NCI-H2227 (cell line): ENCODE measurements at regions not wholly inside any gene's neighbourhood (a gene's known extent, or its start where the extent isn't known, plus 50 kb on each side); places are given as distances from the start of the nearest gene placed in this dataset.

Experiments used
- DNase-seq: peaks from one replicate; lab custom pipeline; 2025; ENCODE audit not compliant: unreplicated experiment; lab: John Stamatoyannopoulos, UW

- no peak for DNase-seq
Measured at GRCh38 chr14:29265852-29266251, 499.3 kb downstream of the FOXG1 start.

- DNase-seq, result no peak
Measured at GRCh38 chr14:29271669-29272068, 505.1 kb downstream of the FOXG1 start.

- DNase-seq, result no peak
Measured at GRCh38 chr14:29273513-29273912, 506.9 kb downstream of the FOXG1 start.

DNA sequence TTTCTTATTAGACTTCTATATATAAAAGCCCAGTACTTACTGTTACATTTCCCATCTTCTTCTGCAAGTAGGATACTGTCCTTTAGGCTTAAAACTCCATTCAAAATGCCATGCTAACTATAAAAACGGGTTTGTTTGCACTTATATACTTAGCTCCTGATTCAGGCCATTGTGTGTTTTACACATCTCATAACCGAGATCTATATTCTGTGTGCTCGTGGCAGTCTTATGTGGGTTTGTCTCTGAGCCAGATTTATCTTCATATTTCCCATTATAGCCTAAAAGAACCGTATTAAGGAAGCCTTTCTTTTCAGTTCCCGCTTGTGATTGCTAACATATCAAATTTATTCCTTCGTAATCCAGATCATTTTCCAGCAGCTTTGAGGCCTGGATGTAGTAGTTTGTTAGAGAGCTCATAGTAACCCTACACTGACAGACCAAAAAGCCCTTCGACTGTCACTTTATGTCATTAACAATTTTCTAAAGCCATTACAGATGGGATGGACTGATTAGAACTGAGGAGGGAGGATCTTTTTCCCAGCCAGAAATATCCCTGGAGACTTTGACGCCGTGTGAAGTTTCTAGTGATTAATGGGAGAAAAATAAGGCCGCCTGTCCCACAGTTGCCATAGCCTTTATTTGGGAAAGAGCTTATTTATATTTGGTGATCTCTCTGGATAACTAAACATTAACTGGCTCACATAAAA lies 508.5 kb downstream of the FOXG1 start:
- DNase-seq, result no peak

DNA sequence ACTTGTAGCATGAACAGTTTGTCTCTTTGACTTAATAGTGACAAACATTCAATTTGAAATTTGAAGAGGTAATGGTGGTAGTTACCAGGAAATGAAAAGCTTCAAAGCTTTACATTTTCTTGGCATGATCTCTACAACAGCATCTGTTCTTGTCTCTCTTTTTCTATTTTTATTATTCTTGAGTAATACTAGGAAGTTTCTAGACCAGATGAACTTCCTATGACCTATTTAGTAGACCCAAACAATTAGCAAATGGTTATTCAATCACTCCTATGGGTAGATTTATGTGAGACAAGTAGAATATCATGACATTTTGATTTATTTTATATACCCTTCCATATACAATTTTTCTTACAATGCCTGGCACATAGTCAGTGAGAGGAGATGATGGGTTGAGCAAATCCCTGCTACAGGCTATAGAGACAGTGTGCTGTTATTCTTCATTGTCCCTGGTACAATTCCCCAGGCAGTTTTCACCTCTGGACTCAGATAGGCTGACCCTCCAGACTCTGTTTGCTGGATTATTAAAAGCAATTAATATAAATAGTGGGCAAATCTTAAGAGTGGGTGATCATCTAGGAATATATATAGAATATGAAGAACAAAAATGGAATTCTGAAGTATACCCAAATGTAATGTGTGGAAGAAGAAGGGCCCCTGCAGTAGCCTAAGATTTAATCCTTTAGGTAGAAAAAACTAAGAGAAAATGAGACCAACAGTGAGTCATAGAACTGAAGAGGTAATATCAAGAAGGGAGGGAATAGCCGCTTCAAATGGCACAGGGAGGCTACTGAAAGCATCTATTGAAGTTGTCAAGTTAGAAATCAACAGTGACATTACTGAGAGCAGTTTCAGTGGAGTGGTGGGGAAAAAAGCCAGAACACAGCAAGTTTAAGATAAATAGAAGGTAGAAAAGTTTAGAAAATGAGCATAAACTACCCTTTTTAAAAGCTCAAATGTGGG lies 512.0 kb downstream of the FOXG1 start:
- no peak for DNase-seq

- no peak for DNase-seq
Measured at GRCh38 chr14:29282169-29282568, 515.6 kb downstream of the FOXG1 start.

- DNase-seq, result no peak
Measured at GRCh38 chr14:29290441-29290840, 523.9 kb downstream of the FOXG1 start.

DNA sequence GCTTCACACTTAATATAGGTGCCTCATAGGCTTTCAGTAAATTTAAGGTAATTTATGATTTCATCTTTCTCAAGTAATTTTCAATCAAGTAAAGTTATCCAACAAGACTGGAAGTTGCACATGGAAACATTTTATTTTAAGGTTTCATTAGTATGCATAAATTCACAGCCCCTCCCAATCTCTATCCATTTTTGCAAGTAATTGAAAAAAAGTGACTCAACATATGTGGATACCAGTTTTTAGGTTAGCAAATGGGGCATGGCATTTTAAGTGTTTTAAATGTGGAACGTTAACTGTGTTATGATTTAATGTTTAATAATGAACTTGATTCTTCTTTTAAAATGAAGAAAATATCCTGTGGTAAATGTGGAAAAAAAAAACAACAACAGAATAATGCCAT lies 532.8 kb downstream of the FOXG1 start:
- no peak for DNase-seq

DNA sequence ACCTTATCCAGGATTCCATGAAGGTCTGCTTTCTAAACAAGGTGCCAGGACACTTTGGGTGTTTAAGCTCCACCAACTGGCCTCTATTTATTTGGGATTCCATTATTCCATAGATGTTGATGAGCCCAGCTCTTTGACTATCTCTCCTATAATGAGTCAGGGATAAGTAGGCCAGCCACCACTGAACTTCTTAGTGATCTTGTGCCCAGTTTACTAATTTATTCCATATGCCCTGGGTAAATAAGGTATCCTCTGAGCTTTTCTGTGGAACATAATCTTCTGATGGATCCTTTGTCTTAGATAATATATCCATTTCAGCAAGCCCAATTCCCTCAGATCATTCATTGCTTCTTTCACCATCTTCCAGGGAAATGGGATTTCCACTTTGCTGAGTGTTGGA lies 535.0 kb downstream of the FOXG1 start:
- DNase-seq, result no peak

- no peak for DNase-seq
Measured at GRCh38 chr14:29310210-29310609, 543.6 kb downstream of the FOXG1 start.

DNA sequence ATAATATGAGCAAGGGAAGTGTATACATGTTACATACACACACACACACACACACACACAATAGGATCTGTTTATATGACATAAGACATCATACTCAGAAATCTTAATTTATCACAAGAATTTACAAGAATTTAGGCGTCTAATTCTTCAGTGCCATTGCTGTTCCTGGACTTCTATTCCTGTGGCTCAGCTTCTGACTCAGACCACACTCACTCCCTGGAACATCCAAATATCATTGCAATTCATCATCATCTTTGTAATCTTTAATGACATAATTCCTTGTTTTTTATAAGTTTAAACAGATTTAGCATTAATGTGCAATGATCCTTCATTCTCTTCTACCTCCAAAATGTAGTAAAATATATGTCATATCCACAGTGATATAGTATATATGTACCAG lies 544.2 kb downstream of the FOXG1 start:
- no peak for DNase-seq

DNA sequence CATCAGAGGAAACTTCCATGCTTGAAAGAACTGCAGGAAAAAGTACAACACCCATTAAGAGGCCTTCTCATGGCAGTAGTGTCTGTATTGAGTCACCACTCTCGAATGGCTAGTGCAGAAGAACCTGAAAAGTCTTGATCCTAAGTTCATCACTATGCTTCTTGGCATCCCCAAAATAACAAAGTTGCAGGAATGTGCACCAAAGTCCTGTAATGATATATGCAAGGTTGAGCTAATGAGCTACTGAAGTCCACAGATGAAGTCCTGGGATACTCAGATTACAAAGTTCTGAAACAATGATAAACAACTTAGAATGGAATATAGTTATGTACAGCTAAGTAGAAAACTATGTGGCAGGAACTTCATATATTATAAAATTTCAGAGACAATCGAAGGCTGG lies 545.4 kb downstream of the FOXG1 start:
- no peak for DNase-seq

DNA sequence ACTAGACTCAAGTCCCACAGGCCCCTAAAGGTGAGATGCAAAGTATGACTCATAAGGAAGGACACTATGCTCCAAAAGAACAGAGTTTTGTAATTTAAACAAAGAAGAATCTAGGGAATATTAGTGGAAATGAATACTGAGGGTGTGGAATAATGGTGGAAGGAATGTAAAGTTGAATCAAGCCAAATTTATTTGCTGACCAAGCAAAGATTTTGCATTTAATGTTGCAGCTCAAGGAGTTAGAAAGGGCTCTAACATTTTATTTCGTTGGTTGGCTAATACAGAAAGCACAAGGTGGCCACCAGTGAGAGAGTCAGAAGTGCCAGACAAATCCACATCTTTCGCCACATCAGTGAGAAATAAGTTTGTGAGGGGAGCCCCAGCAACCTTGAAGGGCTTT lies 550.3 kb downstream of the FOXG1 start:
- DNase-seq, result no peak

DNA sequence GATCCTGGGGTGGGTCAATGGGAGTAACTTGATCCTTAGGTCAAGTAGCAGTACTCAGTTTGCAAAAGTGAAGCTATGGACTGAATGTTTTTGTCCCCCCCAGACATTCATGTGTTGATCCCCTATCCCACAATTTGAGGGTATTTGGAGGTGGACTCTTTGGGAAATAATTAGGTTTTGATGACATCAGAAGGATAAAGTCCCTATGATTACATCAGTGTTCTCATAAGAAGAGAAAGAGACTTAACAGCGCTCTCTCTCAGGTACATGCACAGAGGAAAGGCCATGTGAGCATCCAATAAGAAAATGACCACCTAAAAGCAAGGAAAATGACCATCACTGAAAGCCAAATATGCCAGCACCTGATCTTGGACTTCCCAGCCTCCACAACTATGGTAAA lies 550.8 kb downstream of the FOXG1 start:
- no peak for DNase-seq

GRCh38 chr14:29320286-29320685 lies 553.7 kb downstream of the FOXG1 start:
- no peak for DNase-seq

DNA sequence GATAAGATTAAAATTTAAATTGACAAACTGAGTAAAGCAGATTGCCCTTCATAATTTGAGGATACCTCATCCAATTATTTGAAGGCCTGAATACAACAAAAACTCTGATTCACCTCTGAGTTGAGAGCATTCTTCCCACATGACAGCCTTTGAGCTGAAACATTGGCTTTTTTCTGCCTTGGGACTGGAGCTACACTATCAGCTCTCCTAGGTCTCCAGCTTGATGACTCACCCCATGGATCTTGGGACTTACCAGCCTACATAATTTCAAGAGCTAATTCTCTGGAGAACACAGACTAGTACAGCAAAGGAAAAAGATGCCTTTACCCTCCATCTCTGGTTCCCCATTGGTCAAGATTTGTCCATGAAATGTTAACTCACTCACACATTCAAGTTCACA lies 555.1 kb downstream of the FOXG1 start:
- no peak for DNase-seq

DNA sequence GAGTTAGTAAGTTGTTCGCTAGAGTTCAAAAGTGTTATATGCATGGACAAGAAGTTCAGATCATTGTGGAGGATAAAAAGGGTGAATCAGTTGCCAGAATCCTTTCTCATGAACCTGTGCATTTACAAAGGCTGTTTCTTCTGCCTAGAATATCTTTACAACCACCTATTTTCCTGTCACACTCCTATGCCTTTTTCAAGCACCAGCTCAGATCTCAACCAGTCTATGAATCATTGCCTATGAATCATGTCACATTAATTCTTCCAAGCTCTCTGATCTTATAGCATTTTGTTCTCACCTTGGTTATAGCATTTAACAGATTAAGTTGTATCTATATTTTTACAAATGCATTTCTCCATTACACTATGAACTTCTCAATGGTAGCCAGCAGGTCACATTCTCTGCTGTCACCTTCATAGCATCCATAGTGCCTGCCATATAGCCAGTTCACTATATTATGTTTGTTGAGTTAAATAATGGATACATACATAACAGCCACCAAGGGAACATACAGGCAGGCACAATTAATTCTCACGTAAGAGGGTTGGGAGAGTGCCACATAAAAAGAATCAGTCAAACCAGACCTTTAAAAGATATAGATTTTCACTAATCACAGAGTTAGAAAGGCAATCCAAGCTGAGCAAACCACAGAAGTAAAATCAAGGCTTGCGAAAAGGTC lies 573.0 kb downstream of the FOXG1 start:
- DNase-seq, result no peak

DNA sequence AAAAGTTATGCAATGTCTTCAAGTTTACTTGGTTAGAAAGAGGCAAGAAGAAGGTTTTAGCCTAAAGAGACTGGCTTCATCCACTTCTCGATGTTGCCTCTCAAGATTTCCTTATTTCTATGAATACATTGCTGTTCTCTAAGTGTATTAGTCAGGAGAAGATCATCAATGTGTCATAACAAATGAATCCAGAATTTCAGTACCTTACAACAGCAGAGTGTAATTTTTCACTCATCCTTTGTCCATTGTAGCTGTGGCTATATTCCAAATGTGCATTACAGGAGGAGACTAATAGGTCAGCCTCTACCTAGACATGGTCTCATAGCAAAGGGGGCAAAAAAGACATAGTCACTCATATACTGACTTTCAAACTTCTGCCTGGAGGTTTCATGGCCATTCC lies 579.1 kb downstream of the PRKD1 start:
- no peak for DNase-seq

GRCh38 chr14:29350496-29350895 lies 577.2 kb downstream of the PRKD1 start:
- DNase-seq, result no peak

DNA sequence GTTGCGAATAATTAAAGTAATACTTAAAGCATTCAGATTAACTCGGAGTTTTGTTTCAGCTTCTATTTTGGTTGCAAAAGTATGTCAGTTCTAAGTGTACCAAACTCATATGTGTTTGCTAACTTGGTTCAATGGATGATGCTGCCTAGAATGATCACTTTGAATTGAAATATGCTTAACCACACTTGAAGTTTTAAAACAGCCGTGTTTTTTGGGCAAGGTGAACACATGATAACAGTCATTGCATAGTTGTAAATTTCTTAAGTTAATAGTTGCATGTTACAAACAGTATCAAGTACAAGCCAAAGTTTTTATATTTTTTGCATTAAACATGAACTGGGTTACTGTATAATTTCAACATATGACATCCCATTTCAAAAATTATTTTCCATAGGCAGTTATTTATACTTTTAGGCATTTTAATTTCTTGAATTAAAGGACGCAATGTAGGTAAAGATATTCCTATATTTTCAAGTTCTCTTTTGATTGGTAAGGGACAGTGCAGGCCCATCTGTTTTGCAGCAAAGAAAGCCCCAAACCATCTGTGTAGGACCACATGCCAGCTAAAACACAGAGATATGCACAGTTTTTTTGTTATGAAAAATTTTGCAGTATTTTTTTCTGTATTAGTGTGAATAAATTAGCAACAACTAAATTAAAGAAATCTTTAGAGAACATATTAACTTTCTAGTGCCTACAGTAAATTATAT lies 575.5 kb downstream of the PRKD1 start:
- DNase-seq, result no peak

DNA sequence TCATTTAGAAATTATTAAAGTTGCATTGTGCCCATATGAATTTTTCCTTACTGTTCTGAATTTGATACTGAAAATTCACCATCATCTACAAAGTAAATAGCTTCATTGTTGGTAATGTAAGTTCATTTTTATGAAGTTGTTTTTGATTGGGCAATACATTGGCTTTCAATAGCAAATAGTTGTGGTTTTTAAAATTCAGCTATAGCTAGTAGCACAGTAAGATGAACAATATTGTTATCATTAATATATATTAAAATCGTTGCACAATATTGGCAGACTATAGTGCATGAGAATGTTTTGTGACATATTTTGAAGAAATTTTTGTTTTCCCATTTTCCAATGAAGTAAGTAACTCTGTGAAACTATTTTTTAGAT lies 575.0 kb downstream of the PRKD1 start:
- DNase-seq, result no peak
